ENCODE measurements at regions not wholly inside any gene's neighbourhood (a gene's known extent, or its start where the extent isn't known, plus 50 kb on each side); places are given as distances from the start of the nearest gene placed in this dataset.

DNA sequence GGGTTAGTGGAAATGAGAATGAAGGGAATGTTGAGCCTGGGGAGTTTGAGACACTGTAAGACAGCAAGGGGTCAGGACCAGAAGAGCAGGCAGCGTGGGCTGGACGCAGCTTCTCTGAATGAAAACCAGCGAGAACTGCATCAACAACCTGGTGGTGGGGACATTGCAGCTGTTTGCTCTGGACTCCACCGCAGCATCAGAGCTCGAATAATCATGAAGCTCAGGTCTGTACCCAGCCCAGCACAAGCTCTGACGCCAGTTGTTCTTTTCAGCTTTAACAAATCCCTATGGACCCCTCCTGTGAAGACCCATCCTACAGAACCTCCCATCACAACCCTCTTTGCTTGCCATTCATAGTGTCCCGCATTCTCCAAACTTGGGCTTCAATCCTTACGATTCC, 106.8 kb upstream of the PNPLA4 start:
- Histone ChIP-seq H3K27me3 (ENCODE audit: control insufficient read depth in 5 of 5, insufficient read depth in 4 of 5, low read length in 5 of 5) (no peaks in the 10 kb centered on the region), H3K9me3 (ENCODE audit: control insufficient read depth in 5 of 5, low read length in 5 of 5) (no peaks in the 10 kb centered on the region), H3K36me3 (ENCODE audit: control insufficient read depth in 5 of 5, insufficient read depth in 5 of 5, low read length in 5 of 5) (no peaks in the 10 kb centered on the region), H3K4me3 (ENCODE audit: low read depth in 1 of 5, low read length in 5 of 5) (no peak overlapping the region), H3K27ac (ENCODE audit: low read depth, low read length) (no peak overlapping the region), H3K4me1 (ENCODE audit: control insufficient read depth in 5 of 5, insufficient read depth in 5 of 5, low read length in 5 of 5) (peaks cover 0 to 10% (median 7%) of the 10 kb centered on the region in 5 donors), H3K9ac (ENCODE audit: low read length in 5 of 5) (no peak overlapping the region)

DNA sequence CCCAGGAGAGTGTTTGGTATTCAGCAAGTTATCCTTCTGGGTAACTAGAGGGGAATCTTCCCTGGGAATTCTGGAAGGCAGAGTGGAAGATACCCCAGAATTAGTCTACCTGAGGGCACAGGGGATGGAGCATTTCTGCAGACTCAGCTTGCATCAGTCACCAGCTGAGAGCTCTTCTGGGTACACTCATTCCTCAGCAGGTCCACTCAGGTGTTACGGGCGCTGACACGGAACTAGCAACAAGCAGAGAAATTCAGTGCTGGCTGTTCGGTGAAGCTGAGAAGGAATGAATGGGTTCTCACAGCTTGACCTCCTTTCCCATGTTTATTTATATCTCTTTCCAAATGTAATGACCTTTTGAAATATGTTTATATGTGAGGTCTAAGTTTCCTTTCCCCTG, 106.0 kb upstream of the PNPLA4 start:
- Histone ChIP-seq H3K27me3 (ENCODE audit: control insufficient read depth in 5 of 5, insufficient read depth in 4 of 5, low read length in 5 of 5) (no peaks in the 10 kb centered on the region), H3K9ac (ENCODE audit: low read length in 5 of 5) (no peak overlapping the region), H3K27ac (ENCODE audit: low read depth, low read length) (no peak overlapping the region), H3K4me3 (ENCODE audit: low read depth in 1 of 5, low read length in 5 of 5) (no peak overlapping the region), H3K4me1 (ENCODE audit: control insufficient read depth in 5 of 5, insufficient read depth in 5 of 5, low read length in 5 of 5) (peaks cover 0 to 10% (median 5%) of the 10 kb centered on the region in 5 donors), H3K9me3 (ENCODE audit: control insufficient read depth in 5 of 5, low read length in 5 of 5) (no peaks in the 10 kb centered on the region), H3K36me3 (ENCODE audit: control insufficient read depth in 5 of 5, insufficient read depth in 5 of 5, low read length in 5 of 5) (no peaks in the 10 kb centered on the region)

DNA sequence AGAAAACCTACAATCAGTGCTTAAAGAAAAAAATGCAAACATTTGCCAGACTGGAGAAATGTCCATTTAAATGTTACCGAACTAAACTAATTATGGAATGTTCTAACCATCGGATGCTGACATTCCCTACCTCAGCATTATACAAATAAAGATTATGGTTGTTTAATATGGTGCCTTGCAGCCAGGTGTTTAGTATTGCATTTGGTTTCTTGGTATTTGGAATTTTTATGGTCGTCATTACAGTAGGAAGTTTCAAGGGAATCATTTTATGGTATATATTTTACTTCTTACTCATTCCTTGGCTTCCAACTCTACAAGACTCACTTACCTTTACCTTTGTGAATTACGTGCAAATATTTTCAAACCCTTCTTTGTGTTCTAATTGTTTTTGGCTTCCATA, 103.1 kb upstream of the PNPLA4 start:
- Histone ChIP-seq H3K9me3 (ENCODE audit: control insufficient read depth in 5 of 5, low read length in 5 of 5) (no peaks in the 10 kb centered on the region), H3K4me3 (ENCODE audit: low read depth in 1 of 5, low read length in 5 of 5) (no peak overlapping the region), H3K4me1 (ENCODE audit: control insufficient read depth in 5 of 5, insufficient read depth in 5 of 5, low read length in 5 of 5) (peaks cover 0 to 4% (median 0%) of the 10 kb centered on the region in 5 donors), H3K27me3 (ENCODE audit: control insufficient read depth in 5 of 5, insufficient read depth in 4 of 5, low read length in 5 of 5) (no peaks in the 10 kb centered on the region), H3K36me3 (ENCODE audit: control insufficient read depth in 5 of 5, insufficient read depth in 5 of 5, low read length in 5 of 5) (no peaks in the 10 kb centered on the region), H3K9ac (ENCODE audit: low read length in 5 of 5) (no peak overlapping the region), H3K27ac (ENCODE audit: low read depth, low read length) (no peak overlapping the region)

DNA sequence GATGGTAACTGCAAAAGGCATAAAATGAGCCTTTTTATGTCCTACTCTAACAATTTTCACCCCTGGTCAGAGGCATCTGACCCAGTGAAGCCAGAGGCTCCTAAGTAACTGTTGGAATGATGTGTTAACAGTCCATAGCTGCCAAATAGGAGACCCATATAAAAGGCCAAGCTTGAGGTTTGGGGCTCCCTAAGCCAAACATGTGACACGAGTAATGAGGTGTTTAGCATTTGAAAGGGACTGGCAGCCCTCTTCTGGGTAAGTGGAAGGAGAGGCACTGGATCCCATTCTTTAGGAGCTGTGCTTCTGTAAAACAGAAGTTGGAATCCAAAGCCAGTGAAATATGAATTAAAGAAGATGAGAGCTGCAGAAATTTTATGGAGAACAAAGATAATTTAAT, 100.6 kb upstream of the PNPLA4 start:
- Histone ChIP-seq H3K4me3 (ENCODE audit: low read depth in 1 of 5, low read length in 5 of 5) (no peak overlapping the region), H3K4me1 (ENCODE audit: control insufficient read depth in 5 of 5, insufficient read depth in 5 of 5, low read length in 5 of 5) (peaks cover 0 to 4% (median 0%) of the 10 kb centered on the region in 5 donors), H3K27me3 (ENCODE audit: control insufficient read depth in 5 of 5, insufficient read depth in 4 of 5, low read length in 5 of 5) (no peaks in the 10 kb centered on the region), H3K27ac (ENCODE audit: low read depth, low read length) (no peak overlapping the region), H3K9me3 (ENCODE audit: control insufficient read depth in 5 of 5, low read length in 5 of 5) (no peaks in the 10 kb centered on the region), H3K36me3 (ENCODE audit: control insufficient read depth in 5 of 5, insufficient read depth in 5 of 5, low read length in 5 of 5) (no peaks in the 10 kb centered on the region), H3K9ac (ENCODE audit: low read length in 5 of 5) (no peak overlapping the region)

DNA sequence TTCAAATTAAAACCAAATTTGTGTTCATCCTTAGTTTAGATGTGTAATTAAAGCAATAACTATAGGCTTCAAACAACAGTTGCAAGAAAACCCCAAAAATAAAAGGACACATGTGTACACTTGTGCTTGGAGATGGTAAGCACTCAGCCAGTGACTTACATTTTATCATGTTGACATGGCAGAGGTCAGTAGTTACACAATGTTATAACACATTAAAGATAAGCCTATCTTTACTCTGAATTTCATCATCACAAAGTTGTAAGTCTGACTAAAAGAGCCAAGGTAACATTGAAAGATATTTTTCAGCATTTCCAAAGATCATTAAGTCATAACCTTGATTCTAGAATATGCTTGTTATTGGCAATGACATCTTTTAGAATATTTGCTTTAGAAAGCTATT, 98.5 kb upstream of the PNPLA4 start:
- Histone ChIP-seq H3K4me3 (ENCODE audit: low read depth in 1 of 5, low read length in 5 of 5) (no peak overlapping the region), H3K9ac (ENCODE audit: low read length in 5 of 5) (no peak overlapping the region), H3K9me3 (ENCODE audit: control insufficient read depth in 5 of 5, low read length in 5 of 5) (no peaks in the 10 kb centered on the region), H3K27me3 (ENCODE audit: control insufficient read depth in 5 of 5, insufficient read depth in 4 of 5, low read length in 5 of 5) (no peaks in the 10 kb centered on the region), H3K27ac (ENCODE audit: low read depth, low read length) (no peak overlapping the region), H3K36me3 (ENCODE audit: control insufficient read depth in 5 of 5, insufficient read depth in 5 of 5, low read length in 5 of 5) (no peaks in the 10 kb centered on the region), H3K4me1 (ENCODE audit: control insufficient read depth in 5 of 5, insufficient read depth in 5 of 5, low read length in 5 of 5) (peaks cover 0 to under 1% (median 0%) of the 10 kb centered on the region in 5 donors)

DNA sequence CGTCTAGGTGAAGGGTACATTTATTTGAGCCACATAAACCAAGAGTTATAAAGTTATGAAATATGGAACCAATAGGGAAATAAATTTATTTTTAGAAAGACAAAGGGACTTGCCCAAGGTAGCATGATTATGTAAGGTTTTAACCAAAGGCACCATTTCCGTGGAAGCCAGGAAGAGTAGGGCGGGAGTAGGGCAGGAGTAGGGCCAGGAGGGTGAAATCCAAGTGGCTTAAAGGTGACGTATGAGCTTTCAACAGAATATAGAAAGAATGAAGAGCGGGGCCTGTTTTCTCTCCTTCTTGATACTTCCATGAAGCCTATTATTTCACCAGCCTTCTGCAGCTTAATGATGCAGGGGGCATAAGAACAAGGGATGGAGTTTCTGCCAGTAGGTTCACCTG, 91.7 kb upstream of the PNPLA4 start:
- Histone ChIP-seq H3K9ac (ENCODE audit: low read length in 5 of 5) (no peak overlapping the region), H3K36me3 (ENCODE audit: control insufficient read depth in 5 of 5, insufficient read depth in 5 of 5, low read length in 5 of 5) (no peaks in the 10 kb centered on the region), H3K4me3 (ENCODE audit: low read depth in 1 of 5, low read length in 5 of 5) (no peak overlapping the region), H3K4me1 (ENCODE audit: control insufficient read depth in 5 of 5, insufficient read depth in 5 of 5, low read length in 5 of 5) (peaks cover 0 to 8% (median 0%) of the 10 kb centered on the region in 5 donors), H3K27me3 (ENCODE audit: control insufficient read depth in 5 of 5, insufficient read depth in 4 of 5, low read length in 5 of 5) (peaks cover 0 to 7% (median 0%) of the 10 kb centered on the region in 5 donors), H3K27ac (ENCODE audit: low read depth, low read length) (no peak overlapping the region), H3K9me3 (ENCODE audit: control insufficient read depth in 5 of 5, low read length in 5 of 5) (no peaks in the 10 kb centered on the region)

DNA sequence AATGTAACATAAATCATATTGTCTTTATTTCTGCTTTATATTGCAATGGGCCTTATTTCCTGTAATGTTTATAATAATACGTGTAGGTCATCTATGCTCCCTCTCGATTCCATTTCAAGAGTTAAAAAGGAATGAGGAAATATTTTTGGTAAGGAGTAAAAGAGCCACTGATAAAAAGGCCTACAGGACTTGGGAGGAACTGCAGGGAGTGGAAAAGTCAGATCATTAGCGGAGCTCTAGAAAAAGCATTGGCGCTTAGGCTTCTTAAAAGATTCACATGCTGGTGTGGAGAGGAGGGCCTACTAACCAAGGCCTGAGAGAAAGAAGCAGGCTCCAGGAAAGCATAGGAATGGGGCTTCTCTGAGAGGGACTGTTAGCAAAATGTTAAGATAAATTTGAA, 82.9 kb upstream of the PNPLA4 start:
- Histone ChIP-seq H3K4me3 (ENCODE audit: low read depth in 1 of 5, low read length in 5 of 5) (no peak overlapping the region), H3K36me3 (ENCODE audit: control insufficient read depth in 5 of 5, insufficient read depth in 5 of 5, low read length in 5 of 5) (no peaks in the 10 kb centered on the region), H3K27ac (ENCODE audit: low read depth, low read length) (no peak overlapping the region), H3K4me1 (ENCODE audit: control insufficient read depth in 5 of 5, insufficient read depth in 5 of 5, low read length in 5 of 5) (peaks cover 0 to 7% (median 0%) of the 10 kb centered on the region in 5 donors), H3K9me3 (ENCODE audit: control insufficient read depth in 5 of 5, low read length in 5 of 5) (no peaks in the 10 kb centered on the region), H3K27me3 (ENCODE audit: control insufficient read depth in 5 of 5, insufficient read depth in 4 of 5, low read length in 5 of 5) (peaks cover 0 to 3% (median 0%) of the 10 kb centered on the region in 5 donors), H3K9ac (ENCODE audit: low read length in 5 of 5) (no peak overlapping the region)

DNA sequence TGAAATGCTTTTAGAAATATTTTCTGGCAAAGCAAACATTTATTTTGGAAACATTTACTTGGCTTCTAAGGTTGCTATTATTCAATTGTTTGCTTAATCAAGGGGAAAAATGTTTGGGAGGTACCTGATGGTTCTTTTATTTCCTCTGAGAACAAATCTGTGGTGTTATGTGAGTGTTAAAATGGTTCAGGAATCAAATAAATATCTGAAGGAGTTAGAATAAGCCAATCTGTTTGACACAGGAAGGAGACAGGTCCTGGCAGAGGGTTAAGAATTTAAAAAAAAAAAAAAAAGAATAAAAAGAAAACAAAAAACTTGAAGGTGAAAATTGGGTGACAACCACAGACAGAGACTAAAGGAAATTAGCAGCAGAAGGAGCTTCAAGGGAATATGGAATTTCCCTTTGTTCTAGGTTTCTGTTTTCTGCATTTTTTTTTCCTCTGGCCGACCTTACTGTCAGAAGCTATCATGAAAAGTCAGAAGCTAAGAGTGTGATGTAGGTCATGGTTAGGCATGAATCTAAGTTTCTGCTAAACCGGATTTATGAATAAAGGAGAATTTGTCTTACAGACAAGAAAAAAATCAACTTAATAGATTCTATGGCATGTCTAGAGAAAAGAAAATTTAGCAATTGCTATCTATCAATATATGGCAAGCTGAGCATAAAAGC, 78.6 kb upstream of the PNPLA4 start:
- Histone ChIP-seq H3K9me3 (ENCODE audit: control insufficient read depth in 5 of 5, low read length in 5 of 5) (no peaks in the 10 kb centered on the region), H3K27me3 (ENCODE audit: control insufficient read depth in 5 of 5, insufficient read depth in 4 of 5, low read length in 5 of 5) (peaks cover 0 to 3% (median 0%) of the 10 kb centered on the region in 5 donors), H3K36me3 (ENCODE audit: control insufficient read depth in 5 of 5, insufficient read depth in 5 of 5, low read length in 5 of 5) (no peaks in the 10 kb centered on the region), H3K4me1 (ENCODE audit: control insufficient read depth in 5 of 5, insufficient read depth in 5 of 5, low read length in 5 of 5) (no peaks in the 10 kb centered on the region), H3K4me3 (ENCODE audit: low read depth in 1 of 5, low read length in 5 of 5) (no peak overlapping the region), H3K9ac (ENCODE audit: low read length in 5 of 5) (no peak overlapping the region), H3K27ac (ENCODE audit: low read depth, low read length) (no peak overlapping the region)

DNA sequence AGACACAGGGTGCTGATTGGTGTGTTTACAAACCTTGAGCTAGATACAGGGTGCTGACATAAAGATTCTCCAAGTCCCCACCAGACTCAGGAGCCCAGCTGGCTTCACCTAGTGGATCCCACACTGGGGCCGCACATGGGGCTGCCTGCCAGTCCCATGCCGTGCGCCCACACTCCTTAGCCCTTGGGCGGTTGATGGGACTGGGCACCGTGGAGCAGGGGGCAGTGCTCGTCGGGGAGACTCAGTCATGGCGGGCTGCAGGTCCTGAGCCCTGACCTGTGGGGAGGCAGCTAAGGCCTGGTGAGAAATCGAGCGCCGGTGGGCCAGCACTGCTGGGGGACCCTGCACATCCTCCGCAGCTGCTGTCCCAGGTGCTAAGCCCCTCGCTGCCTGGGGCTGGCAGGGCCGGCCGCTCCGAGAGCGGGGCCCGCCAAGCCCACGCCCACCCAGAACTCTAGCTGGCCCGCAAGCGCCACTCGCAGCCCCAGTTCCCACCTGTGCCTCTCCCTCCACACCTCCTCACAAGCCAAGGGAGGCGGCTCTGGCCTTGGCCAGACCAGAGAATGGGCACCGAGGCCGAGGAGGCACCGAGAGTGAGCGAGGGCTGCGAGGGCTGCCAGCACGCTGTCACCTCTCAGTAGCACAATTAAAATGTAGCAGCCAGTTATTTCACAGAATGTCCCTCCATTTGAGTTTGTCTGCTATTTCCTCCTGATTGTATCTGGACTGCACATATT, 76.1 kb upstream of the PNPLA4 start:
- H3K27me3 ChIP-seq (ENCODE audit: control insufficient read depth in 5 of 5, insufficient read depth in 4 of 5, low read length in 5 of 5): peaks cover 0 to 3% (median 0%) of the 10 kb centered on the region in 5 donors

DNA sequence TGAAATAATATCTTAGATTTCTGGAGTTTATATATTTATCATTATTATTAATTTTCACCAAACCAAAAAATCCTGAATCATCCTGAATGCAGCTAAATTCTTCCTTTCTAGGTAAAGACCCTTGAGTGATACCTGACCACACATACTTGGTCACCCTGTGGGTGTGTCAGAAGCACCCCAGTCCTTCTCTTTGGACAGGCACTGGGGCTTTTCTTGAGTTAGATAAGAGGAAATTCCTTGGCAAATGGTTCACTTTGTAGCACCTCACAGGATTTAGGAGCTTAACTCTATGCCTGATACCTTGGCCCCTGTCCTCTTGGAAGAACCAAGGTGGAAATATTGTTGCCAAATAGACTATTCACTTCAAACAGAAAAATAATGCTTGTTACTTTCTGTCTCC, 69.6 kb upstream of the PNPLA4 start:
- no peak overlapping the region for H3K27ac ChIP-seq (ENCODE audit: low read depth, low read length)
- H3K4me1 ChIP-seq (ENCODE audit: control insufficient read depth in 5 of 5, insufficient read depth in 5 of 5, low read length in 5 of 5): no peaks in the 10 kb centered on the region
- H3K27me3 ChIP-seq (ENCODE audit: control insufficient read depth in 5 of 5, insufficient read depth in 4 of 5, low read length in 5 of 5): peaks cover 0 to 2% (median 0%) of the 10 kb centered on the region in 5 donors
- no peak overlapping the region for H3K4me3 ChIP-seq (ENCODE audit: low read depth in 1 of 5, low read length in 5 of 5)
- no peak overlapping the region for H3K9ac ChIP-seq (ENCODE audit: low read length in 5 of 5)
- H3K36me3 ChIP-seq (ENCODE audit: control insufficient read depth in 5 of 5, insufficient read depth in 5 of 5, low read length in 5 of 5): no peaks in the 10 kb centered on the region
- peaks cover 0 to 5% (median 3%) of the 10 kb centered on the region in 5 donors for H3K9me3 ChIP-seq (ENCODE audit: control insufficient read depth in 5 of 5, low read length in 5 of 5)

More for the DNA sequence above, 76.1 kb upstream of the PNPLA4 start:
- no peak overlapping the region for H3K4me3 ChIP-seq (ENCODE audit: low read depth in 1 of 5, low read length in 5 of 5)
- H3K9me3 ChIP-seq (ENCODE audit: control insufficient read depth in 5 of 5, low read length in 5 of 5): peaks cover 0 to 5% (median 3%) of the 10 kb centered on the region in 5 donors
- H3K9ac ChIP-seq (ENCODE audit: low read length in 5 of 5): no peak overlapping the region
- no peaks in the 10 kb centered on the region for H3K36me3 ChIP-seq (ENCODE audit: control insufficient read depth in 5 of 5, insufficient read depth in 5 of 5, low read length in 5 of 5)
- H3K4me1 ChIP-seq (ENCODE audit: control insufficient read depth in 5 of 5, insufficient read depth in 5 of 5, low read length in 5 of 5): no peaks in the 10 kb centered on the region
- no peak overlapping the region for H3K27ac ChIP-seq (ENCODE audit: low read depth, low read length)

Data from subcutaneous abdominal adipose tissue (tissue), 5 donors.